T-helper 2 cell treated with Interferon-gamma antibody and Interleukin-4, amounts not matched to agents 5 μg/mL and 100 μg/mL, for 36 hours (primary cell): ENCODE measurements at regions not wholly inside any gene's neighbourhood (a gene's known extent, or its start where the extent isn't known, plus 50 kb on each side); places are given as distances from the start of the nearest gene placed in this dataset.

Experiments
- DNase-seq: peaks from one replicate; pipeline ENCODE4 v3.0.0; 2021; ENCODE audit warnings: low spot score
- H3K27ac Mint-ChIP-seq: one replicate; pipeline ENCODE4 v1.8.0; 2021; ENCODE audit warnings: mild to moderate bottlenecking, mixed read lengths
- H3K27me3 Mint-ChIP-seq: one replicate; pipeline ENCODE4 v1.8.0; 2021; ENCODE audit warnings: low read depth, mixed read lengths
- H3K36me3 Mint-ChIP-seq: one replicate; pipeline ENCODE4 v1.8.0; 2021; ENCODE audit warnings: low read depth, mixed read lengths
- H3K4me1 Mint-ChIP-seq: one replicate; pipeline ENCODE4 v1.8.0; 2021; ENCODE audit warnings: low read depth, mixed read lengths
- H3K4me3 Mint-ChIP-seq: one replicate; pipeline ENCODE4 v1.8.0; 2022; ENCODE audit warnings: mild to moderate bottlenecking, moderate library complexity, mixed read lengths
- H3K9me3 Mint-ChIP-seq: one replicate; pipeline ENCODE4 v1.8.0; 2021; ENCODE audit warnings: mixed read lengths

GRCh38 chr4:36870121-36870520 is 374.4 kb upstream of the NWD2 start:
- H3K4me3 Mint-ChIP-seq, result no peak overlapping the region
- DNase-seq, result no peak
- H3K27me3 Mint-ChIP-seq, result no peaks in the 10 kb centered on the region
- H3K4me1 Mint-ChIP-seq, result no peaks in the 10 kb centered on the region
- H3K27ac Mint-ChIP-seq, result no peak overlapping the region
- no peaks in the 10 kb centered on the region for H3K9me3 Mint-ChIP-seq
- H3K36me3 Mint-ChIP-seq, result no peaks in the 10 kb centered on the region

- Mint-ChIP-seq H3K27me3 (no peaks in the 10 kb centered on the region), H3K27ac (no peak overlapping the region), H3K9me3 (no peaks in the 10 kb centered on the region), H3K4me1 (no peaks in the 10 kb centered on the region), H3K4me3 (no peak overlapping the region), H3K36me3 (no peaks in the 10 kb centered on the region)
- DNase-seq, result no peak
Observed at GRCh38 chr4:36872679-36873078, 371.9 kb upstream of the NWD2 start.

- Mint-ChIP-seq H3K27ac (no peak overlapping the region), H3K9me3 (no peaks in the 10 kb centered on the region), H3K4me3 (no peak overlapping the region), H3K36me3 (no peaks in the 10 kb centered on the region), H3K27me3 (no peaks in the 10 kb centered on the region), H3K4me1 (no peaks in the 10 kb centered on the region)
- no peak for DNase-seq
Observed at GRCh38 chr4:36884151-36884550, 360.4 kb upstream of the NWD2 start.

- no peak overlapping the region for H3K4me3 Mint-ChIP-seq
- H3K27ac Mint-ChIP-seq, result no peak overlapping the region
- H3K4me1 Mint-ChIP-seq, result no peaks in the 10 kb centered on the region
- H3K9me3 Mint-ChIP-seq, result no peaks in the 10 kb centered on the region
- no peaks in the 10 kb centered on the region for H3K36me3 Mint-ChIP-seq
- no peaks in the 10 kb centered on the region for H3K27me3 Mint-ChIP-seq
- DNase-seq, result no peak
Observed at GRCh38 chr4:36891971-36892370, 352.6 kb upstream of the NWD2 start.

- no peak overlapping the region for H3K4me3 Mint-ChIP-seq
- H3K4me1 Mint-ChIP-seq, result no peaks in the 10 kb centered on the region
- no peaks in the 10 kb centered on the region for H3K27me3 Mint-ChIP-seq
- H3K27ac Mint-ChIP-seq, result no peak overlapping the region
- H3K9me3 Mint-ChIP-seq, result no peaks in the 10 kb centered on the region
- no peaks in the 10 kb centered on the region for H3K36me3 Mint-ChIP-seq
- DNase-seq, result no peak
Observed at GRCh38 chr4:36900446-36900987, 344.0 kb upstream of the NWD2 start.

GRCh38 chr4:36904823-36905222 is 339.7 kb upstream of the NWD2 start:
- no peak for DNase-seq
- Mint-ChIP-seq H3K36me3 (no peaks in the 10 kb centered on the region), H3K9me3 (no peaks in the 10 kb centered on the region), H3K27ac (no peak overlapping the region), H3K27me3 (no peaks in the 10 kb centered on the region), H3K4me1 (no peaks in the 10 kb centered on the region), H3K4me3 (no peak overlapping the region)

- Mint-ChIP-seq H3K27ac (no peak overlapping the region), H3K36me3 (no peaks in the 10 kb centered on the region)
Observed at GRCh38 chr4:36914106-36914505, 330.4 kb upstream of the NWD2 start.

GRCh38 chr4:36915717-36916116 is 328.8 kb upstream of the NWD2 start:
- H3K27me3 Mint-ChIP-seq, result no peaks in the 10 kb centered on the region
- no peaks in the 10 kb centered on the region for H3K9me3 Mint-ChIP-seq

More at GRCh38 chr4:36914106-36914505, 330.4 kb upstream of the NWD2 start:
- DNase-seq, result no peak
- H3K4me1 Mint-ChIP-seq, result no peaks in the 10 kb centered on the region
- no peak overlapping the region for H3K4me3 Mint-ChIP-seq
- no peaks in the 10 kb centered on the region for H3K9me3 Mint-ChIP-seq
- H3K27me3 Mint-ChIP-seq, result no peaks in the 10 kb centered on the region

GRCh38 chr4:36917413-36917812 is 327.1 kb upstream of the NWD2 start:
- H3K4me1 Mint-ChIP-seq, result no peaks in the 10 kb centered on the region
- H3K4me3 Mint-ChIP-seq, result no peak overlapping the region
- H3K27ac Mint-ChIP-seq, result no peak overlapping the region
- H3K36me3 Mint-ChIP-seq, result no peaks in the 10 kb centered on the region
- H3K9me3 Mint-ChIP-seq, result no peaks in the 10 kb centered on the region
- no peak for DNase-seq
- no peaks in the 10 kb centered on the region for H3K27me3 Mint-ChIP-seq

More at GRCh38 chr4:36915717-36916116, 328.8 kb upstream of the NWD2 start:
- Mint-ChIP-seq H3K4me3 (no peak overlapping the region), H3K4me1 (no peaks in the 10 kb centered on the region), H3K27ac (no peak overlapping the region), H3K36me3 (no peaks in the 10 kb centered on the region)
- DNase-seq, result no peak

- no peak overlapping the region for H3K4me3 Mint-ChIP-seq
- H3K4me1 Mint-ChIP-seq, result no peaks in the 10 kb centered on the region
- no peaks in the 10 kb centered on the region for H3K36me3 Mint-ChIP-seq
- no peak overlapping the region for H3K27ac Mint-ChIP-seq
- no peaks in the 10 kb centered on the region for H3K27me3 Mint-ChIP-seq
- no peaks in the 10 kb centered on the region for H3K9me3 Mint-ChIP-seq
- DNase-seq, result no peak
Observed at GRCh38 chr4:36919721-36920120, 324.8 kb upstream of the NWD2 start.

- no peak overlapping the region for H3K4me3 Mint-ChIP-seq
- no peaks in the 10 kb centered on the region for H3K9me3 Mint-ChIP-seq
- no peak overlapping the region for H3K27ac Mint-ChIP-seq
- H3K27me3 Mint-ChIP-seq, result no peaks in the 10 kb centered on the region
- H3K4me1 Mint-ChIP-seq, result no peaks in the 10 kb centered on the region
- DNase-seq, result no peak
- H3K36me3 Mint-ChIP-seq, result no peaks in the 10 kb centered on the region
Observed at GRCh38 chr4:36921476-36922216, 322.9 kb upstream of the NWD2 start.

GRCh38 chr4:36930562-36931111 is 313.9 kb upstream of the NWD2 start:
- DNase-seq, result no peak
- Mint-ChIP-seq H3K27me3 (no peaks in the 10 kb centered on the region), H3K4me3 (no peak overlapping the region), H3K9me3 (no peaks in the 10 kb centered on the region), H3K36me3 (no peaks in the 10 kb centered on the region), H3K27ac (no peak overlapping the region), H3K4me1 (no peaks in the 10 kb centered on the region)

- Mint-ChIP-seq H3K4me3 (no peak overlapping the region), H3K36me3 (no peaks in the 10 kb centered on the region), H3K27ac (no peak overlapping the region), H3K9me3 (no peaks in the 10 kb centered on the region), H3K27me3 (no peaks in the 10 kb centered on the region), H3K4me1 (no peaks in the 10 kb centered on the region)
- no peak for DNase-seq
Observed at GRCh38 chr4:36944232-36944631, 300.3 kb upstream of the NWD2 start.

- H3K27me3 Mint-ChIP-seq, result no peaks in the 10 kb centered on the region
- no peaks in the 10 kb centered on the region for H3K4me1 Mint-ChIP-seq
- no peaks in the 10 kb centered on the region for H3K9me3 Mint-ChIP-seq
- H3K27ac Mint-ChIP-seq, result no peak overlapping the region
- no peak overlapping the region for H3K4me3 Mint-ChIP-seq
- no peaks in the 10 kb centered on the region for H3K36me3 Mint-ChIP-seq
- DNase-seq, result no peak
Observed at GRCh38 chr4:36961420-36961819, 283.1 kb upstream of the NWD2 start.
